BLaER1 (cell line): ENCODE measurements at regions not wholly inside any gene's neighbourhood (a gene's known extent, or its start where the extent isn't known, plus 50 kb on each side); places are given as distances from the start of the nearest gene placed in this dataset.
"Not testable (repeated sequence)": the region's sequence is repeated elsewhere in the genome, so short reads cannot be mapped to it uniquely, and the experiment has no call there.

Experiments used
- H3K27ac ChIP-seq: shearing (Covaris generic); formaldehyde crosslinking; 2 replicates; pipeline ENCODE4 v1.8.1; 2022
- H3K27me3 ChIP-seq: shearing (Covaris generic); formaldehyde crosslinking; 2 replicates; pipeline ENCODE4 v1.8.1; 2022
- H3K36me3 ChIP-seq: shearing (Covaris generic); formaldehyde crosslinking; 2 replicates; pipeline ENCODE4 v1.8.1; 2022
- H3K4me1 ChIP-seq: shearing (Covaris generic); formaldehyde crosslinking; 2 replicates; pipeline ENCODE4 v1.8.1; 2022
- H3K4me2 ChIP-seq: shearing (Covaris generic); formaldehyde crosslinking; 2 replicates; pipeline ENCODE4 v1.8.1; 2022
- H3K4me3 ChIP-seq: shearing (Covaris generic); formaldehyde crosslinking; 2 replicates; pipeline ENCODE4 v1.8.1; 2022
- H3K9ac ChIP-seq: shearing (Covaris generic); formaldehyde crosslinking; 2 replicates; pipeline ENCODE4 v1.8.1; 2022
- H3K9me3 ChIP-seq: shearing (Covaris generic); formaldehyde crosslinking; 2 replicates; pipeline ENCODE4 v1.8.1; 2022
- H4K20me1 ChIP-seq: shearing (Covaris generic); formaldehyde crosslinking; 2 replicates; pipeline ENCODE4 v1.8.1; 2022
- Cebpa-rat ChIP-seq: shearing (Covaris generic); IDR thresholded peaks from 2 replicates; pipeline ENCODE4 v1.8.1; 2022

GRCh38 chr4:28435314-28435713 is 1574.7 kb downstream of the STIM2 start:
- H3K27ac ChIP-seq, result no peak overlapping the region
- no peaks in the 10 kb centered on the region for H3K4me1 ChIP-seq
- no peaks in the 10 kb centered on the region for H3K36me3 ChIP-seq
- H3K4me2 ChIP-seq, result no peak overlapping the region
- H3K4me3 ChIP-seq, result no peak overlapping the region
- H4K20me1 ChIP-seq, result no peaks in the 10 kb centered on the region
- TF ChIP-seq Cebpa-rat, result no peak
- no peaks in the 10 kb centered on the region for H3K9me3 ChIP-seq
- no peaks in the 10 kb centered on the region for H3K27me3 ChIP-seq
- H3K9ac ChIP-seq, result no peak overlapping the region

- Histone ChIP-seq H3K9me3 (no peaks in the 10 kb centered on the region), H4K20me1 (no peaks in the 10 kb centered on the region), H3K27ac (no peak overlapping the region), H3K4me3 (no peak overlapping the region), H3K36me3 (no peaks in the 10 kb centered on the region), H3K4me2 (no peak overlapping the region), H3K27me3 (no peaks in the 10 kb centered on the region), H3K9ac (no peak overlapping the region), H3K4me1 (no peaks in the 10 kb centered on the region)
- no peak for TF ChIP-seq Cebpa-rat
These were observed 1575.8 kb downstream of the STIM2 start for GRCh38 chr4:28436191-28437080.

- Histone ChIP-seq H3K4me1 (no peaks in the 10 kb centered on the region), H3K27me3 (no peaks in the 10 kb centered on the region), H3K4me2 (no peak overlapping the region), H3K27ac (no peak overlapping the region), H3K9ac (no peak overlapping the region), H3K36me3 (no peaks in the 10 kb centered on the region), H4K20me1 (no peaks in the 10 kb centered on the region), H3K9me3 (no peaks in the 10 kb centered on the region), H3K4me3 (no peak overlapping the region)
- no peak for TF ChIP-seq Cebpa-rat
These were observed 1582.7 kb downstream of the STIM2 start for GRCh38 chr4:28443371-28443770.

- no peaks in the 10 kb centered on the region for H3K27me3 ChIP-seq
- no peak overlapping the region for H3K27ac ChIP-seq
- H3K4me3 ChIP-seq, result no peak overlapping the region
- no peaks in the 10 kb centered on the region for H4K20me1 ChIP-seq
- no peaks in the 10 kb centered on the region for H3K36me3 ChIP-seq
- no peak overlapping the region for H3K9ac ChIP-seq
- H3K9me3 ChIP-seq, result no peaks in the 10 kb centered on the region
- H3K4me2 ChIP-seq, result no peak overlapping the region
- TF ChIP-seq Cebpa-rat, result no peak
- no peaks in the 10 kb centered on the region for H3K4me1 ChIP-seq
These were observed 1583.3 kb downstream of the STIM2 start for GRCh38 chr4:28443801-28444412.

- H4K20me1 ChIP-seq, result no peaks in the 10 kb centered on the region
- no peak overlapping the region for H3K4me2 ChIP-seq
- no peak overlapping the region for H3K27ac ChIP-seq
- H3K9ac ChIP-seq, result no peak overlapping the region
- no peak overlapping the region for H3K4me3 ChIP-seq
- H3K36me3 ChIP-seq, result no peaks in the 10 kb centered on the region
- no peaks in the 10 kb centered on the region for H3K9me3 ChIP-seq
- TF ChIP-seq Cebpa-rat, result no peak
- peaks cover 5% of the 10 kb centered on the region; the same call in 1 of the 2 replicates for H3K4me1 ChIP-seq
- H3K27me3 ChIP-seq, result no peaks in the 10 kb centered on the region
These were observed 1584.3 kb downstream of the STIM2 start for GRCh38 chr4:28444886-28445496.

- Histone ChIP-seq H3K27me3 (no peaks in the 10 kb centered on the region), H3K4me1 (peaks cover 5% of the 10 kb centered on the region; the same call in 1 of the 2 replicates), H3K27ac (no peak overlapping the region), H3K4me2 (peak overlapping the region; percentile 29), H4K20me1 (no peaks in the 10 kb centered on the region), H3K9me3 (no peaks in the 10 kb centered on the region), H3K9ac (no peak overlapping the region), H3K4me3 (no peak overlapping the region), H3K36me3 (no peaks in the 10 kb centered on the region)
- TF ChIP-seq Cebpa-rat, result no peak
These were observed 1588.4 kb downstream of the STIM2 start for GRCh38 chr4:28449085-28449484.

GRCh38 chr4:28451346-28451745 is 1590.7 kb downstream of the STIM2 start:
- H3K27me3 ChIP-seq, result no peaks in the 10 kb centered on the region
- H4K20me1 ChIP-seq, result no peaks in the 10 kb centered on the region
- no peak overlapping the region for H3K4me3 ChIP-seq
- H3K4me1 ChIP-seq, result peaks cover 5% of the 10 kb centered on the region; the same call in 1 of the 2 replicates
- H3K4me2 ChIP-seq, result no peak overlapping the region
- H3K9me3 ChIP-seq, result no peaks in the 10 kb centered on the region
- no peak overlapping the region for H3K9ac ChIP-seq
- no peaks in the 10 kb centered on the region for H3K36me3 ChIP-seq
- H3K27ac ChIP-seq, result no peak overlapping the region
- TF ChIP-seq Cebpa-rat, result no peak

GRCh38 chr4:28462766-28463700 is 1602.4 kb downstream of the STIM2 start:
- Histone ChIP-seq H3K9me3 (no peaks in the 10 kb centered on the region), H3K4me1 (no peaks in the 10 kb centered on the region), H3K4me2 (no peak overlapping the region), H3K36me3 (no peaks in the 10 kb centered on the region), H3K9ac (no peak overlapping the region), H3K27ac (no peak overlapping the region), H3K4me3 (no peak overlapping the region), H3K27me3 (no peaks in the 10 kb centered on the region), H4K20me1 (no peaks in the 10 kb centered on the region)
- TF ChIP-seq Cebpa-rat, result no peak

GRCh38 chr4:28464823-28465222 is 1604.2 kb downstream of the STIM2 start:
- no peak for TF ChIP-seq Cebpa-rat
- Histone ChIP-seq H4K20me1 (no peaks in the 10 kb centered on the region), H3K27me3 (no peaks in the 10 kb centered on the region), H3K36me3 (no peaks in the 10 kb centered on the region), H3K9ac (no peak overlapping the region), H3K4me3 (no peak overlapping the region), H3K9me3 (no peaks in the 10 kb centered on the region), H3K4me2 (no peak overlapping the region), H3K27ac (no peak overlapping the region), H3K4me1 (no peaks in the 10 kb centered on the region)

- not testable (repeated sequence) for H3K4me3 ChIP-seq, H3K36me3 ChIP-seq, H3K9ac ChIP-seq, H3K4me2 ChIP-seq, H4K20me1 ChIP-seq, H3K9me3 ChIP-seq, H3K27me3 ChIP-seq, H3K4me1 ChIP-seq, H3K27ac ChIP-seq
These were observed 1606.2 kb downstream of the STIM2 start for GRCh38 chr4:28466886-28467285.
